Brain microvascular endothelial cell (primary cell): ENCODE measurements at regions not wholly inside any gene's neighbourhood (a gene's known extent, or its start where the extent isn't known, plus 50 kb on each side); places are given as distances from the start of the nearest gene placed in this dataset.

Experiments used
- DNase-seq: peaks from one replicate; pipeline ENCODE4 v3.0.0-alpha.2; 2020
- H3K27ac ChIP-seq: fragments of 250-450 bp; sonication (Bioruptor Pico); 2 replicates; pipeline ENCODE4 v1.5.1; 2020; ENCODE audit warnings: mild to moderate bottlenecking, moderate library complexity
- H3K27me3 ChIP-seq: fragments of 250-450 bp; sonication (Bioruptor Pico); replicated peaks from 2 replicates; pipeline ENCODE4 v1.5.1; 2020; ENCODE audit warnings: mild to moderate bottlenecking
- H3K36me3 ChIP-seq: fragments of 250-450 bp; sonication (Bioruptor Pico); replicated peaks from 2 replicates; pipeline ENCODE4 v1.5.1; 2020; ENCODE audit warnings: mild to moderate bottlenecking
- H3K4me3 ChIP-seq: 2 replicates; pipeline ENCODE4 v1.5.1; 2011; ENCODE audit warnings: low read depth, mild to moderate bottlenecking, control low read depth, low read length, moderate library complexity
- in situ Hi-C: cut with HindIII; loops from 2 replicates; pipeline ENCODE4 v1.10.0; 2017; ENCODE audit warnings: low sequenced_read_pairs, low pct_ligation_motif_present
- TF ChIP-seq, protein P1 (sequence below): IDR thresholded peaks from 2 replicates; pipeline ENCODE4 v1.5.1; 2011; ENCODE audit warnings: low read depth, mild to moderate bottlenecking, moderate library complexity, low read length, control low read depth, inconsistent platforms; ENCODE audit errors: missing control alignments

DNA sequence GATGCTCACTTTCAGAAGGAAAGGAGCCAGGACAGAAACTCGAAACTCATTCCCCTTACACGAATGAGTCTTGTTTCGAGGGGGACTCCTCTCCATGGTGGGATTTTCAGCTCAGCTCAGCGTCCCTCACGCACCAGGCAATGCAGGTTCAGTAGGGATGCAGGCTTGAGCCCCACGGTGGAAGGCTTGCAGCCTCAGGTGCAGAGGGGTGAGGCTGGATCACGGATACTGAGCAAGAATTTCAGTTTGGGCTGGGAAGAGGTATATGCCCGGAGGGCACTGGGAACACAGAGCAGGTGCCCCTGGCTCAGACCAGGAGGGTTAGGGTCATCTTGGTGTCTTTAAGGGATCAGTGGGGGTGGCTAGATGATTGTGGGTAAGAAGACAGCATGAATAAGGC lies 344.9 kb upstream of the TNRC6C start:
- no peak for DNase-seq
- no peaks in the 10 kb centered on the region for H3K36me3 ChIP-seq
- H3K27me3 ChIP-seq, result peaks cover 4% of the 10 kb centered on the region
- H3K27ac ChIP-seq, result no peak overlapping the region
- TF ChIP-seq, protein P1, sequence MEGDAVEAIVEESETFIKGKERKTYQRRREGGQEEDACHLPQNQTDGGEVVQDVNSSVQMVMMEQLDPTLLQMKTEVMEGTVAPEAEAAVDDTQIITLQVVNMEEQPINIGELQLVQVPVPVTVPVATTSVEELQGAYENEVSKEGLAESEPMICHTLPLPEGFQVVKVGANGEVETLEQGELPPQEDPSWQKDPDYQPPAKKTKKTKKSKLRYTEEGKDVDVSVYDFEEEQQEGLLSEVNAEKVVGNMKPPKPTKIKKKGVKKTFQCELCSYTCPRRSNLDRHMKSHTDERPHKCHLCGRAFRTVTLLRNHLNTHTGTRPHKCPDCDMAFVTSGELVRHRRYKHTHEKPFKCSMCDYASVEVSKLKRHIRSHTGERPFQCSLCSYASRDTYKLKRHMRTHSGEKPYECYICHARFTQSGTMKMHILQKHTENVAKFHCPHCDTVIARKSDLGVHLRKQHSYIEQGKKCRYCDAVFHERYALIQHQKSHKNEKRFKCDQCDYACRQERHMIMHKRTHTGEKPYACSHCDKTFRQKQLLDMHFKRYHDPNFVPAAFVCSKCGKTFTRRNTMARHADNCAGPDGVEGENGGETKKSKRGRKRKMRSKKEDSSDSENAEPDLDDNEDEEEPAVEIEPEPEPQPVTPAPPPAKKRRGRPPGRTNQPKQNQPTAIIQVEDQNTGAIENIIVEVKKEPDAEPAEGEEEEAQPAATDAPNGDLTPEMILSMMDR, result no peak
- in situ Hi-C loops, result no loop called here
- no peak overlapping the region for H3K4me3 ChIP-seq

DNA sequence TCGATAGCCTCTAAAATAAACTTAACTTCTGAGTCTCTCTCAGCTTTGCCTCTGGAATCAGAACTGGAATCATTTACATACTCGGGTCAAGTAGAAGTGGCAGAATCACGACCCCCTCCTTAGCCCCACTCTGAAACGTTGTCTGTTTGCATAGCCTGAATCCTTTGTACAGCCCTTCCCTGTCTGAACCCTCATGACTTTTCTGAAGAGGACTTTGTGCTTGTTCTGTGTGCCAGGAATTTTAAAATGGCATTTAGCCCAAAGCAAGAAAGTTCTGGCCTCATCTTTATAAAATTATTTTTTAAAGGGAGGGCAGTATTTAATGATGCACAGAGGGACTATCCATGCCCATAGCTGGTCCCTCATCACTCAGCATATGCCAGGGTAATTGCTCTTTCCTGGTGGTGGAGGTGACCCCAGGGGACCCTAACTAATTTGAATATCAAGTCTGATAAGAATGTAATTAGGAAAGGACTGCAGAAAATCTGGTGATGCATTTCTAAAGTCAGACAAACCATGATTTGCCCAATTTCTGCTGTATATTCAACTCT lies 342.7 kb upstream of the TNRC6C start:
- Histone ChIP-seq H3K27me3 (peaks cover 4% of the 10 kb centered on the region), H3K36me3 (no peaks in the 10 kb centered on the region), H3K4me3 (no peak overlapping the region), H3K27ac (peak overlapping the region; percentile 79)
- in situ Hi-C loops, result no loop called here
- no peak for DNase-seq
- TF ChIP-seq, protein P1, result no peak

DNA sequence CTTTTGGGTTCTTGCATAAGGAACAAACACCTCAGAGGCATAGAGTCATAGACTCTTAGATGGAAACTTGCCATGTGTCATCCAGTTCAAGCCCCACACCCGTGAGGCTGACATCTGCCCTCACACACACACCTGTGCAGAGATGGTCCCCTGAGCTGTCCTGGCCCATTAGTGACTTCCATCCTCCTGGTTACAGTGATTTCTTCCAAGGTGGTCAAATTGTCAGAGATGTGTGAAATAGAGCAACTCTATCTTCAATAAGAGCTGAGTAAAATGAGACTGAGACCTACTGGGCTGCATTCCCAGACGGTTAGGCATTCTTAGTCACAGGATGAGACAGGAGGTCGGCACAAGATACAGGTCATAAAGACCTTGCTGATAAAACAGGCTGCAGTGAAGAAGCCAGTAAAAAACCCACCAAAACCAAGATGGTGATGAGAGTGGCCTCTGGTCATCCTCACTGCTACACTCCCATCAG lies 342.2 kb upstream of the TNRC6C start:
- Histone ChIP-seq H3K27ac (peak overlapping the region; percentile 79), H3K36me3 (no peaks in the 10 kb centered on the region), H3K27me3 (peaks cover 3% of the 10 kb centered on the region), H3K4me3 (no peak overlapping the region)
- TF ChIP-seq, protein P1, result no peak
- in situ Hi-C loops, result no loop called here
- peak; percentile 78 for DNase-seq

DNA sequence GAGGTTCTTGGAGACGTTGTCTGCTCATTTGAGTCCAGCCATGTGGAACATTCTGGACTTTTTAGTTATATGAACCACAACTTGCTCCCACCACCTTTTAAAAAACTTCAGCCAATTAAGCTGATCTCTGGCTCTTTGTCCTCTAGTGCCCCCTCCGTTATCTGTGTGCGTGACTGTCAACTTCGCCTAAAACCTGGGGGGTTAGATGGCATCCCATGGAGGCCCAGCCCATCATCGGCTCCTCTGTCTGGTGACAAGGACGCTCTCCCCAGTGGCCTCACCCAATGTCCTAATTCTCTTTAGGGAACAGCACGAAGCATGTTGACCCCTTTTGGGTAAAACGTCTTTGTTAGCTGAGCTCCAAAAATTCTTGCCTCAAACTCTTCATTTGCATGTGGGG lies 341.0 kb upstream of the TNRC6C start:
- no peak overlapping the region for H3K4me3 ChIP-seq
- no peak for DNase-seq
- in situ Hi-C loops, result no loop called here
- TF ChIP-seq, protein P1, result no peak
- H3K36me3 ChIP-seq, result no peaks in the 10 kb centered on the region
- H3K27me3 ChIP-seq, result peaks cover 3% of the 10 kb centered on the region
- H3K27ac ChIP-seq, result no peak overlapping the region

DNA sequence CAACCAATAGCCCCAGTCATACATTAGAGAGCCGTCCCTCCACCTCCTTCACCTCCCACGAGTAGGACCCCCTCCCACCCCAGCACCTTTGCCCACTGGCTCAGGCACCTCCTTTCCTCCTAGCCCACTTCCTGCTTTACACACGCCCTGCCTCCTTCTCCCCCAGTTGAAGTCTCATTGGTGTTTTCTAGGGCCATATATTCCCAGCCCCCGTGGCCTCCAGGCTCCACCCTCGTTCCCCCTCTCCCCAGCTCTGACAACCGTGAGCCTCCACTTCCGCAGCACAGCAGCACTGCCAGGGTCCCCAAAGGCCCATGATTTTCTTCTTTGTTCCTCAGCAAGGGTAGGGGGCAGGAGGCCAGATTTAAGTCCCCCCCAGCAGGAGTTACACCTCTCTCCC lies 340.3 kb upstream of the TNRC6C start:
- Histone ChIP-seq H3K27ac (no peak overlapping the region), H3K27me3 (peaks cover 3% of the 10 kb centered on the region), H3K36me3 (no peaks in the 10 kb centered on the region), H3K4me3 (no peak overlapping the region)
- in situ Hi-C loops, result no loop called here
- TF ChIP-seq, protein P1, result no peak
- no peak for DNase-seq

DNA sequence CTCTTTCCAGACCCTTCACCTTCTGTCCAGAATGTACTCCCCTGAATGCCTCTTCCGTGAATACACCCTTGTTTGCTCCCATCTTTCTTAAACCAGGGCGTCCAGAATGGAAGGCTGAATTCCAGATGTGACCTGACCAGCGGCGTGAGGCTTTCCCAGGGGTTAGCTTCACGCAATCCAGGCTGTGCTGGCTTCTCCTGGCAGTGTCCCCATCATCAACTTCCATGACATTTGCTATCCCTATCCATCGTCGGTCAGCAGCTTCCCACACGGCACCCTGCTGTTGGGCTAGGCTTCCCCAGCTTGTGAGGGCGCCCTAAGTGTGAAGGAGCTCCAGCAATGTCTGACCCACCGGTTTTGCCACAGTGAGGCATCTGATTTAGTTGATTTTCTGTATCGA lies 339.8 kb upstream of the TNRC6C start:
- no peak overlapping the region for H3K4me3 ChIP-seq
- in situ Hi-C loops, result no loop called here
- H3K27me3 ChIP-seq, result peaks cover under 1% of the 10 kb centered on the region
- TF ChIP-seq, protein P1, result no peak
- DNase-seq, result no peak
- H3K27ac ChIP-seq, result no peak overlapping the region
- no peaks in the 10 kb centered on the region for H3K36me3 ChIP-seq
